NCI-H1930 (cell line): ENCODE measurements at regions not wholly inside any gene's neighbourhood (a gene's known extent, or its start where the extent isn't known, plus 50 kb on each side); places are given as distances from the start of the nearest gene placed in this dataset.

Experiments
- DNase-seq, 2 experiments: peaks; one replicate each; lab custom pipeline; 2025; lab: John Stamatoyannopoulos, UW

GRCh38 chr2:107306881-107307280 is 420.9 kb upstream of the ST6GAL2 start:
- DNase-seq: no peak

DNA sequence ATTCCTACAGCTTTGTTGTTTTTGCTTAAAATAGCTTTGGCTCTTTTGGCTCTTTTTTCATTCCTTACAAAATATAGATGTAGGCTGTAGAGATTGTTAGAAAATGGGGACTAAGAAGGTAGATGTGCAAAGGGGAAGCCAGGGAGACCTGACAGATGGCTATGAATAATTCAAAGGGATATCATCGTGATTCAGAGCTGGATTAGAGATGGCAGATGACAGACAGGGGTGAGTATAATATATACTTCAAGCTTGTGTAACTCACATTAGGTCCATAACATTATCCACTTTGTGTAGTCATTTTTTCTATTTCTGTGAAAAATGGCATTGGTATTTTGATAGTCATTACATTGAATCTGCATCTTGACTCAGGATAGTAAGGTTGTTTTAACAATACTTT is 422.9 kb upstream of the ST6GAL2 start:
- DNase-seq: no peak

- DNase-seq: no peak
Measured at GRCh38 chr2:107312240-107312639, 426.3 kb upstream of the ST6GAL2 start.

DNA sequence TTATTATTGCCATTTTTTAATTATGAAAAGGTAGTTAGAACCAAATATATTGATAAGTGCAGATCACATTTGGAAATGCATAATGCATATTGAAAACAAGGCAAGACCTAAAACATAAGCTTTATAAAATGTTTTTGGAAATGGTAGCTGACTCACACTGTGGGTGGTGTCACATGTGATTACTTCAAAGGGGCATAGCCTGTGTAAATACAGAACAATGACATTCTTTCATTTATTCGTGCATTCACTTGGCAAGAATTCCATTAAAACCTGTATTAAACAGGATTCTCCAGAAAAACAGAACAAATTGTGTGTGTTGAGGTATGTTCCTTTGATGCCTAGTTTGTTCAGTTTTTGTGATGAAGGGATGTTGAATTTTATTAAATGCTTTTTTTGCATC is 427.3 kb upstream of the ST6GAL2 start:
- DNase-seq: no peak

DNA sequence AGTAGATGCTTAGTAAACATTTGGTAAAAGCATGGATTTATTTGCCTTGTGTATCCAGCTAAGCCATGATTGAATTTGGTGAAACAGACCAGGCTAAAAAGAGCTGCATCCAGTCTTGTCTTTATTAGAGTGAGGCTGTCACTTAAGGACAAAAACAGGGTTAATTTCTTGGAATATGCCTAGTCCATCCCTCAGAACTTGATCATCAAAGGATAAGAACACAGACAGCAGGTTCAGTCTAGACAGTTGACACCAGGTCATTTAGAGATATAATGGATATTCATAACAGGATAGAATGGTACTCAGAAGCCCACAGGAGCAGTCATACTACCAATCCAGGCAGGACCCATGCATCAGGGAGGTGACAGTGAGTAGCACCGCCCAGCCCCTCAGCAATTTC is 434.9 kb upstream of the ST6GAL2 start:
- no peak for DNase-seq

GRCh38 chr2:107322416-107322815 is 436.4 kb upstream of the ST6GAL2 start:
- DNase-seq: no peak

DNA sequence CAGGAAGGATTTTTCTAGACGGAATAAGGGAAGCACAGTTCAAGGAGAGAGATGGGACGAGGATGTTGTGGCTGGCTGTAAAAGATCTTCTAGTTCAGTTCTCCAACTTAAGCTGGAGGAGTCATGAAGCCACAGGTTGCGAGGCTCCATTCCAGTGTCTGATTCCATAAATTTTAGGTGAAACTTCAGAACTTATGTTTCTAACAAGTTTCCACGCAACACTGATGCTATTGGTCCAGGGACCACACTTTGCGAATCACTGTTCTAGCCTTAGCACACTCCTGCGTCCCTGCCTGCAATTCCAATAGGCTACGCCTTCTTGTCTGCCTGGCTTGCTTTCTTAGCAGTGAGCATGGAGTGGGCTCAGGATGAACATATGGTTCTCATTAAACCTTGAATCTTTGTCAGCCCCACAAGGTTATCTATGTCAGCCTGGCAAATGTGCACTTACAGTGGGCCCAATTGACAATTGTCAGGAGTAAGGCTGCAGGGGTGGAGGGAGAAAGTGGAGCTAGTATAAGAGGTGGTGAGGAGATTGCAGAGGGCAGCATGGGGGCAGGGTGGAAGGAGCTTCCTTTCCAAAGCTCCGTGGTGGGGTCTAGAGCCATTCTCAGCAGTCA is 438.1 kb upstream of the ST6GAL2 start:
- DNase-seq: no peak

DNA sequence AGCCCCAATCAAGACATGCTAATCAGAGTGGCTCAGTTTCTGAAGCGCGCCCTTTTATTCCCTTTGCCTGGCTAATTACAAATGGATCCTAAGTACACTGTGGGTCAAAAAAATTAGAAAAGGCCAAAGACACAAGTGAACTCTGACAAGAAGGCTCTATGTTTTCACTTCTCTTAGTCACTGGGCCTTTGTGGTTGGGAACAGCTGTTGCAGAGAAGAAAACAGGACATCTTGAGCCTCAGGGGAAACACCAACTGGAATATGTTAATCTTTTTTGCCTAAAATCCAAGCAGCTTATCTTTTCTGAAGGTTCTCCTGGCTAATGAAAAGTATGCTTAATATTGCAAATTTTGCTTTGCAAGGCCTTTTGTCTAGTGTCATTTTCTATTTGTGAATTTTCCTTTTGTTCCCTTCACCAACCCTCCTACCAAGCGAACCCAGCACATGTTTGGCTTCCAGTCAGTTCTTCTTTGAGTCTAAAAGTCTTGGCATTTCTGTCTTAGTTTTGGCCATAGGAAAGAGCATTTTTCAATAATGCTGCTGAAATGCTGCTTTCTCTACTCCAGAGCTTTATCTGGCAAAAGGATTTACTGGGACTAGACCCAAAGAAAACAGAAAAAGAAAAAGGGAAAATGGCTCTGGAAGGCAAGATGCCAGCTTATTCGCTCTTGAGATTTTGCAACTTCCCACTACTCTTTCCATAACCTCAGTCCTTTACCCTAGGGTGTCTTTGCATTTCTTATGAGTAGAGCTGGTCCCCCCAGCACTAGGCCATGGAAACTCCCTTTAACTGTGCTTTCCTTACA is 440.2 kb upstream of the ST6GAL2 start:
- no peak for DNase-seq

- no peak for DNase-seq
Measured at GRCh38 chr2:107334306-107334705, 448.3 kb upstream of the ST6GAL2 start.

- no peak for DNase-seq
Measured at GRCh38 chr2:107336526-107336925, 450.6 kb upstream of the ST6GAL2 start.

DNA sequence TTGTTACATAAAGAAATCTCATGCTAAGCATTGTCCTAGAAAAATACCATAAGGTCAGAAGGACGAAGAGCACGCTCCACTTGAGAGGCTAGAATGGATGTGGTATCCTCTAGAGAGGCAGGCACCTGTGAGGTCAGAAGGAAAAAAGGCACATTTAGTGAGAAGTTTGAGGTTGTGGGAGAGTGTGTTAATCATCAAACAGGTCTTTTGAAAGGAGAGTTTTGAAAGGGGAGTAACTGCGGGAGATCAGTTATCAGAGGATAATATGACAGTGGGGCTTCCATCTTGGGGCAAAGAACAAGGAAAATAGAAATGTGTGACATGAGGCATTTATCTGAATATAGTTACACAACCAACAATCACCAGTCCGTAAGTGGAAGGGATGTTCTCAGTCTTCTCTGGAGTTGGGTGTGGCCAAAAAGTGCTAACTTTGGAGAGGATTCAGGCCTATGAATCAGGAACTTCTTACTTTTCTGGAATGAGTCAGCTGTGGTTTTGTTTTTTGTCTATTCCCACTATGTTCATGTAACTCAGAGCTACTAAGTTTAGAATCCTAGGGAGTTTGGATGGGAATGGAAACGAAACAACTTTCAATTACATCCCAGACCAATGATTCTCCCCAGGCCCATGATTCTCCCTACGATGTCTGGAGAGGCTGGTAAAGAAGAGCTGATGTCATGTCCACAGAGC is 451.4 kb upstream of the ST6GAL2 start:
- no peak for DNase-seq

DNA sequence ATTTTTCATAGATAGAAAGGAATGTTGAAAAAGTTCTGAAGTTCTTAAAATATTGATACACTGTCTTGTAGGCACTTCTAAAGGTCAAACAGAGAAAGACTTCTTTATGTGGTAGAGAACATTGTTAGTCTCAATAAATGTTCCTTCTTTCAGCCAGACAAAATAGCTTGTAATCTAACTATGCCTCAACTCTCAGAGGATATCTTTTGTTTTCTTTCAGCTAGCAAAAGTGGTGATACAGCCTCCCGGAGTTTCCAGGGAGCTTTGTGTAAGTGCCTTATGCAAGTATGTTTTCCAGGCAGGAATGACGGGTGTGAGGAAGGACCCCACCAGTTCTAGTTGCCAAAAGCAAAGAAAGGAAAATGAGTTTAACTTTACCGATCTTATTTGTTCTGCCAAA is 452.1 kb upstream of the ST6GAL2 start:
- no peak for DNase-seq

- DNase-seq: no peak
Measured at GRCh38 chr2:107338571-107338970, 452.6 kb upstream of the ST6GAL2 start.

- no peak for DNase-seq
Measured at GRCh38 chr2:107340955-107341354, 455.0 kb upstream of the ST6GAL2 start.

DNA sequence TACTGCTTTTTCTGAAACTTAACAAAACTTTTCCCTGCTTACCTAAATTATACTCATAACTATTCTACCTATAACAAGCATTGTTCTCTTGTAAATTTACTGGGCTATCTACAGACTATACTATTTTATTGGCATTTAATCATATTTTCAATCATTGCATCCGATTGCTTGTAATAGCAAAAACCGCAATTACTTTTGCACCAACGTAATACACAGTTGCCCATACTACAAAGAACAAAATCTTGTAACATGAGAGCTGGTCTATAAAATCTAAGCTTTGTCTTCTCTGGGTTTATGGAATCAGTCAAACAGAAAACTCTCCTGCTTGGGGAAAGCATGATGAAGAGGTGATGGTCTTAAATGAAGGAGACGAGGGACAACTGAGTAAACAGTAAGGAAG is 463.4 kb upstream of the ST6GAL2 start:
- no peak for DNase-seq

GRCh38 chr2:107354175-107354574 is 468.2 kb upstream of the ST6GAL2 start:
- DNase-seq: no peak

DNA sequence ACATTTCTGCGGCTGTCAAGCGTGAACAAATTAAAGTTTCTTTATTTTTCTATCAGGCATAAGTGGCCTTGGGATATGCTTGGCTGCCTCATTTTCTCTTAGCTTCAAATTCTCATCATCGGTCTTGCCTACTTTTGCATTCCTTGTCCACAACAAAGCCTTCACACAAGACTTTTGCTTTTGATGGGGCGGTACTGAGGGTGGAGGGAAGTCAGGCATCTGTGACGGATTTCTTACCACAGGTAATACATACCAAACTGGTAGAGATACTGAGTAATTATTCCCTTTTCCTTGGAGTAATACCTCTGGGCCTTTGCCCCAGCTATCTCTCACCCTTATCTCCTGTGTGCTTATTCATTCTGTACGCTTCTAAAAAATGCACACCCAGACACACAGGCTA is 468.3 kb upstream of the RGPD4 start:
- DNase-seq: no peak

DNA sequence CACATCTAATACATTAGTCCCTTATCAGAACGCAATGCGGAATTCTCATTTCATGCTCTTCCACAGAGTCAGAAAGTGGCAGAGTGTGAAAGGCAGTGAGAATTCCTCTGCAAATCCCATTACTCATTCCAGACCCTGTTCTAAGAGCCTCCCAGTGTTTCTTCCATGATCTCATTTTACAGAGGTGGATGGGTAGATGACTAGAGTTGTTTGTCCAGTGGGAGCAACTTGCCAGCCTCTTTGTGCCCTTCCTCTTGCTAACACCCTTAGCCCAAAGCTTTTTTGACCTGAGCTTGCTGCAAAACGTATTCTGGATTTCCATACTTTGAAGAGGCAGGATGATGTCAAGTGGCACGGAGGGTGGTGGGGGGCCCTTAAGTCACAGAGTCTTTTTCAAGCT is 467.7 kb upstream of the RGPD4 start:
- no peak for DNase-seq

- DNase-seq: no peak
Measured at GRCh38 chr2:107361751-107362381, 464.8 kb upstream of the RGPD4 start.

DNA sequence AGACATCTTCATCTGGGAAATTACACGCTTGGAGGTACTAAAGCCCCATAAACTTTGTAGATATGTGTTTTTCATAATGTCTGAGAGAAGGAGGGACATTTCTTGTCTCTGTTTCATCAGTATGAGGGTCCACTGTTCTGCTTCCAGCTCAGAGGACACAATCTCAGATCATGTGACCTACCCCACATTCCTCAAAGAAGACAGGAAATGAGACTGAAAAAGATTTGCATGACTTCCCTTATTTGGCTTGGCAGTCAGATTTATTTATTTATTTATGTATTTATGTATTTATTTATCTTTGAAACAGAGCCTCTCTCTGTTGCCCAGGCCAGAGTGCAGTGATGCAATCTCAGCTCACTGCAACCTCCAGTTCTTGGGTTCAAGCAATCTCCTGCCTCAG is 463.7 kb upstream of the RGPD4 start:
- no peak for DNase-seq

GRCh38 chr2:107363806-107364205 is 462.9 kb upstream of the RGPD4 start:
- no peak for DNase-seq

DNA sequence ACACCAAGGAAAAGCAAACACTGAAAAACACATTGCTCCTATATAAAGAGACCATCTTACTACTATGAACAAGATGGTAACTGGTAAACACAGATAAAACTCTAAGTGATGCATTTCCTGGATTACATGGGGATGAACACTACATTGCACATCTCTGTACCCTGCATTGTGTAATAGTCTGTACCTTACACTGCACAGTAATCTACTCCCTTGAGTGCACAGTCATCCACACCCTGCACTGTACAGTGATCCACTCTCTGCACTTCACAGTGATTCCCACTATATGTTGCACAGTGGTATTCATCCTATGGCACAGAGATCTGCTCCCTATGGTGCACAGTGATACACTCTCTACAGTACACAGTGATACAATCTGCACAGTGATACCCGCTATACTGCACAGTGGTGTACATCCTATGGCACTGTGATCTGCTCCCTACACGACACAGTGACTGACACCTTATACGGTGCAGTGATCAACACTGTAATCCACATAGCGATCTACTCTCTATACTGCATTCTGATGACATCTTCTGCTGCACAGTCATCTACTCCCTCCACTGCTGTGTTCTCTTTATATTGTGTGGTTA is 462.2 kb upstream of the RGPD4 start:
- DNase-seq: no peak
